ENCODE measurements at regions not wholly inside any gene's neighbourhood (a gene's known extent, or its start where the extent isn't known, plus 50 kb on each side); places are given as distances from the start of the nearest gene placed in this dataset.

DNA sequence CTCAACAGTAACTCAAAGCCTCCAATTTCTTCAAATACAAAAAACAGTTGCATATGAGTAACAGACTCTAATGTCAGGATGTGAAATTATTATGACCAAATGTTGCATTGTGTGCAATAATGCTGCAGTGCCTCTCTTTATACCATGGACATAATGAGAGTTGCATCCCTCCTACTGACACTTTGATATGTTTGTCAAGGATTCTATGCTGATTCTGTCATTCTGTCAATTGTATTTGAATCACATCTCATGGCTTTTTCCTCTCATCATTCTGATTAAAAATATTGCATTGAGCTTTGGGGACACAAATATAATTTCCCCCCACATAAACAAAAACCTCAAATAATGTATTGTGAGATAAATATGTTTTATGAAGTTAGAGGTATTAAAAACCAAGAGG is 84.6 kb upstream of the SGCE start:
- TF ChIP-seq, protein P1, sequence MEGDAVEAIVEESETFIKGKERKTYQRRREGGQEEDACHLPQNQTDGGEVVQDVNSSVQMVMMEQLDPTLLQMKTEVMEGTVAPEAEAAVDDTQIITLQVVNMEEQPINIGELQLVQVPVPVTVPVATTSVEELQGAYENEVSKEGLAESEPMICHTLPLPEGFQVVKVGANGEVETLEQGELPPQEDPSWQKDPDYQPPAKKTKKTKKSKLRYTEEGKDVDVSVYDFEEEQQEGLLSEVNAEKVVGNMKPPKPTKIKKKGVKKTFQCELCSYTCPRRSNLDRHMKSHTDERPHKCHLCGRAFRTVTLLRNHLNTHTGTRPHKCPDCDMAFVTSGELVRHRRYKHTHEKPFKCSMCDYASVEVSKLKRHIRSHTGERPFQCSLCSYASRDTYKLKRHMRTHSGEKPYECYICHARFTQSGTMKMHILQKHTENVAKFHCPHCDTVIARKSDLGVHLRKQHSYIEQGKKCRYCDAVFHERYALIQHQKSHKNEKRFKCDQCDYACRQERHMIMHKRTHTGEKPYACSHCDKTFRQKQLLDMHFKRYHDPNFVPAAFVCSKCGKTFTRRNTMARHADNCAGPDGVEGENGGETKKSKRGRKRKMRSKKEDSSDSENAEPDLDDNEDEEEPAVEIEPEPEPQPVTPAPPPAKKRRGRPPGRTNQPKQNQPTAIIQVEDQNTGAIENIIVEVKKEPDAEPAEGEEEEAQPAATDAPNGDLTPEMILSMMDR (conservative IDR thresholded peaks at IDR 0.05; ENCODE audit: low read depth, low read length), result no peak
- TF ChIP-seq EZH2phosphoT487 (IDR thresholded peaks at IDR 0.05; ENCODE audit: borderline replicate concordance, low read length) (no peak), EZH2 (IDR thresholded peaks at IDR 0.05; ENCODE audit: low read length, unreplicated experiment) (no peak)

Measured in PC-3 (cell line).